Cardiac fibroblast (primary cell): ENCODE measurements at regions not wholly inside any gene's neighbourhood (a gene's known extent, or its start where the extent isn't known, plus 50 kb on each side); places are given as distances from the start of the nearest gene placed in this dataset.

Experiments
- DNase-seq, 2 donors: peaks; one replicate each; pipeline versions ENCODE4 v3.0.0 to v3.0.0-alpha.2; 2010; ENCODE audit warnings: low read depth in 2 of 2
- H3K4me3 ChIP-seq, 2 donors: replicated peaks in 1 of 2; 1 replicate in 1 of 2; 2 replicates in 1 of 2; pipeline ENCODE4 v1.5.1; 2011; ENCODE audit warnings: low read depth in 2 of 2, low read length in 2 of 2, mild to moderate bottlenecking in 2 of 2, moderate library complexity in 1 of 2
- CTCF ChIP-seq: IDR thresholded peaks from one replicate; pipeline ENCODE4 v1.5.1; 2011; ENCODE audit warnings: low read depth, mild to moderate bottlenecking, low read length, inconsistent platforms

- TF ChIP-seq CTCF = no peak
- no peak for DNase-seq
- H3K4me3 ChIP-seq = no peak overlapping the region
Measured at GRCh38 chr15:98308117-98308516, 340.2 kb upstream of the IGF1R start.

- peak; percentile 76 to 83 for DNase-seq
- H3K4me3 ChIP-seq = no peak overlapping the region
- peak; percentile 71 for TF ChIP-seq CTCF
Measured at GRCh38 chr15:98311566-98312188, 336.7 kb upstream of the IGF1R start.

- no peak for DNase-seq
- TF ChIP-seq CTCF = no peak
- H3K4me3 ChIP-seq = no peak overlapping the region
Measured at GRCh38 chr15:98312913-98313312, 335.4 kb upstream of the IGF1R start.

- H3K4me3 ChIP-seq = no peak overlapping the region
- TF ChIP-seq CTCF = no peak
- DNase-seq = no peak
Measured at GRCh38 chr15:98315971-98316370, 332.4 kb upstream of the IGF1R start.

GRCh38 chr15:98321896-98322295 is 326.4 kb upstream of the IGF1R start:
- no peak overlapping the region for H3K4me3 ChIP-seq
- no peak for TF ChIP-seq CTCF
- DNase-seq = peak in 1 of 2 donors; percentile 5

- H3K4me3 ChIP-seq = no peak overlapping the region
- DNase-seq = no peak
- no peak for TF ChIP-seq CTCF
Measured at GRCh38 chr15:98322581-98322980, 325.8 kb upstream of the IGF1R start.
